Eye (tissue), 1 donor: ENCODE measurements at regions not wholly inside any gene's neighbourhood (a gene's known extent, or its start where the extent isn't known, plus 50 kb on each side); places are given as distances from the start of the nearest gene placed in this dataset.

ENCODE experiments used
- DNase-seq: peaks from one replicate; pipeline ENCODE4 v3.0.0-alpha.2; 2015

DNA sequence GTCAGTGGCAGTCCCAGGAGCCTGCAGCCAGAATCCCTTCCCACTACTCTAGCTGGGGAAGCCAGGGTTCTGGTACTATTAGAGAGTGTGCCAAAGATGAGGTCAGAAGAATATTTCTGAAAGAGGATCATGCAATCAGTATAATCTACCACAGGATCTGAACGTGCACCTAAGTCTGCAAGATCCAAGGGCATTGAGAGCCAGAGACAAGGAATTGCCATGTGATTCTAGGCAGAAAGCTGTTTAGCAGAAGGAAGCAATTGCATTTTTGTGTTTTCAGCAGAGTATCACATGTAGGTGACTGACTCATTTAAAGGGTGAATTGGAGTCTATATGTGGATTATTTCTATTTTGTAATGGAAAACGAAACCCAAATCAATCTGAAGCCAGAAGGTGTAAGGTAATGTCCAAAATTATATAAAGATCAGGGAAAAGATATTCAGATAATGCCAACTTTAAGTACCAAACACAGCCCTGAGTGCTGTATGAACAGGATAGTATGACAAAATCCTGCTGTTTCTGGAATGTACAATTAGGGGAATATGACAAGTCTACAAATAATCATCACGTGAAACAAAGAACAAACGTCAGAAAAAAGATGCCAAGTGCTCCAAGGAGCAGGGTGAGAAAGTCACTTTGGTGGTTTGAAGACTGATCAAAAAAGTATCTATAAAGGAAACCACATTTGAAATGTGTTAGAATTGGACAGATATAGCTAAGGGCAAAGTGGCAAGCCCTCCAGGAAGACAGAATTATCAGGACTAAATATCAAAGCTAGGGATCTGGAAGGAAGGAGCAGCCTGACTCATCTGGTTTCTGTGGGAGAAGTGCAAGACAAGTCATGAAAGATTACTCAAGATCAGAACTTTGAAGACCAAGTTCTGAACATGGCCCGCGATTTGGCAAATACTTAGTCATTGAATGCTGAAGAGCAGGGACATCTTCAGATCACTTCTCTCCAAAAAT lies 1036.6 kb downstream of the NTRK3 start:
- DNase-seq = no peak

DNA sequence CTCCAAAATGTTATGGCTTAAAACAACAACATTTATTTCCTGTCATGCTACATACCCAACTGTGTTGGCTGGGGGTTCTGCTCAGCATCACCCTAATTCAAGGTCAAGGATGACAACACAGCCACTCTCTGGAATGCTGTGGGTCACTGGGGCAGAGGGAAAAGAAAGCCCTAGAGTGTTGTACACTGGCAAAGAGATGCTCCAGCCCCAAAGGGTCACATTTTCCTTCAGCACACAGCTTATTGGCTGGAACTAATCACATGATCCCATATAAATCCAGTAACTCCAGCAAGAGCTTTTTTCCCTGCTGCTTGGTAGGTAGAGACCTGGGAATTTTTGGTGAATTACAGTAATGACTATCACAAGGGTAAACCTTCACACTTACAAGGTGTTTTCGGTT lies 1041.4 kb downstream of the NTRK3 start:
- no peak for DNase-seq

DNA sequence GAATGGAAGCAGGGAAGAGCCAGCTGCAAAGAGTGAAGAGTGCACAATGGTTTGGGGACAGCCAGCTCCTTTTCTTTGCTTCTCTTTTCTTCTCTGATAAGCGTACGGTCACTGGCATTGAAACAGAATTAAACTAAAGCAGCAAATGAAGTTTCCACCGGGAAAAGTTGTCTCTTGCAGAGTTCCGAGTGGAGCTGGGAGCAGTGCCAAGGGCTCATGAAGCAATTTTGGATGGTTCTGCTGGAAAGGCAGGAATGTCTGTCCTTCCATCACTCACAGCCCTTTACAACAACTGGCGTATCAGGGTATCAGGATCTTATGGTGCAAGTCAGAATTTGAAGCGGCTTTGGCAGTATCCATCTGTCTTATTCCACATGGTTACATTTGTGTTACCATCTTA lies 1042.9 kb downstream of the NTRK3 start:
- no peak for DNase-seq

DNA sequence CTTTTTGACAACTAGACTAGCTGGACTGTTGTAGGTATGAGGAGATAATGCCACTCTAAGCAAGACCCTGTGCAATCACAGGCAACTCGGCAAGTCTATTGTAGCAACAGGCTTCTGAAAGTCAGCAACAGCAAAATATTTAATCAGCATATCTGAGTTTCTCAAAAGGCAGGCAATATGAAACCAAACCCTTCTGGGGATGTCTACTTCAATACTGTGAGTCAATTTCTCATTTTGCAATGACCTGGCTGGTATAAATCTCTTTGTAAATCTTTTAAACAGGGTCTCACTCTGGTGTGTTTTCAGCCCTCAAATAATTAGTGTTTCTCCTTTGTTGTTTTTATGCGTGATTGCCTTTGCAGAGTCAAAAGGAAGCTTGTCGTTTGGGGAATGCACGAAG lies 1044.5 kb downstream of the NTRK3 start:
- DNase-seq = no peak

DNA sequence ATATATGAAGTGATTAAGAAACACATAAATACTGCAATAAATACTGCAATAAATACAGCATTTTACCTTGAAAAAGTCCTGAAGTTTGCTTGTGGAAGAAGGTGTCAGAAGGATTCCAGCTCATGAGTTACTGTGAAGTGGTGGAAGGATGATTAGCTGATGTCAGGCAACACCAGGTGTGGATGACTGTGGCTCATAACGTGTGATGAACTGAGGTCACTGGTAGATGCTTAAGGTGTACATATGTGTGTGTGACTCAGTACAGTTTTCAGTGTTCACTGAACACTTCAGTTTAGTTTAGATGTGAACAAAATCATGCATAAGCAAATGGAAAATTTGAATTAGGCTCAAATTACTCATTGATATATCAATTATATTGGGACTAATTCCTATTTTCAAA lies 1045.0 kb downstream of the NTRK3 start:
- DNase-seq = no peak

DNA sequence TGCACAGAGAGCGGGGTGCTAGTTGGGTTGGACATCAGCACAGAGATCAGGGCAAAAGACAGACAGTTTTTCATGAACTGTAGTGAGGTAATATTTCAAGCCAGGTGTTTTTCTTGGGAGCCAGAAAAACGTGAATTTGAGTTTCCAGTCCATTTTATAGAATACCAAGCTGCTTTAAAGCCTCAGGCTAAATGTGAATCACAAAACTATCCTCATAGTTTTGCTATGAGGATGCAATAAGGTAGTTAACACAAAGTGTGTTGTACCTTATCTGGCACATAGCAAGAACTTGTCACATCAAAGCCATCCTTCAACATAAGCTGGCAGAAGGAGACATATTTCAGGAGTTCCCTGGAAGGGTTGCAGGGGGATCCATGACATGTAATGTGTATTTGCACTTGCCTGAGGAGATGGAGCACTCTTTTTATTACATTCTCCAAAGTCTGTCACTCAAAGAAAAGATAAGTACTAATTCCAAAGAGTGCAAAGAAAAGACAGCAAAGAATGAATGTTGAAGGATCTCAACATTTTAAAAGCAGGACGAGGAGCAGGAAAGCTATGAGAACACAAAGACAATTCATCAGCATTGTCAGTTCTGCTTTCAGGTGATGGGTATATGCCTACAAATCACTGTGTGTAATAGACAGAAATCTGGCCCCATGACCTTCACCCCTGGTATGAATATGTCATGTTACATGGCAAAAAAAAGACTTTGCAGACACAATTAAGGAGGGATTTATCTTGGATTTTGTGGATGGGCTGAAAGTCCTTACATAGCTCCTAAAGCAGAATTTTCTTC lies 1046.4 kb downstream of the NTRK3 start:
- DNase-seq = no peak

DNA sequence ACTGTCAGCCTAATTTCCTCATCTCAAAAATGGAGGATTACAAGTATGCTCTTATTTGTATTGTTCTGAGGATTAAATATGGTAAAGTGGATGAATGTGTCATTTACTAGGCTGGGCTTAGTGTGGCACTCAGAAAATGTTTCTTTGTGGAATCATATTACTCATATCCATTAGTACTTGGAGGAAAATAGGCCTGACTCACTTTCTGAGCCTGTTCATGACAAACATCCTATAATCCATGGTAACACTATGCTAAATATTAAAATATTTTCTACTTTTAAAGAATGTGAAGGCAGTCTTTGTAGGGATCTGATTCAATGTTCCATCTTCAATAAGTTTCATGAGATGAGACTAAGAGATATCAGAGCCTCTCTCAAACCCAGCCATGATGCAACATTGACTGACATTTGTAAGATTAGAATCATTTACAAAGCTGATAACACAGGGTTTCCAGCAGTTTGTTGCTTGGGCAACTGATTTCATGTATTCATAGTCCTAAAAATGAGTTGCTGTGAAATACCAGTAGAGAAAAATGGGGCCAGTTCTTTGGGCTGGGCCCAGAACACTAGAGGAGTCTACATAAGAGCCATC lies 1048.5 kb downstream of the NTRK3 start:
- no peak for DNase-seq

DNA sequence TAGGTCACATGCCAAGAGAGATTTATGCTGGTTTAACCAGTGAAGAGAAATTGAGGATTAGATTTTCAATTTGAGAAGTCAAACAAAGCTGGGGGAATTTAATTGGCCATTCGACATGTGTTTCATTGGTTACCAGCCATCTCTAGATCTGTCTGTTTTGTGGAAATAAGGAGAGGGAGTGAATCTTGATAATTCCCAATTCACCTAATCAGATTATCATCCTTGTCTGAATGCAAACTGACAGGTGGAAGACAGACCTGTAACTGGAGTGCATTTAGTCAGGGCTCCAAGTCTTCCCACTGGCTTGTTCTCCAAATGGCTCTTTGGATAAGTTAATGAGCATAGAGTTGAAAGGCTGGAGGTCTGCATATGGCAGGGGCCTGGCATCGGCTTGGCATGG lies 1049.3 kb downstream of the NTRK3 start:
- no peak for DNase-seq

DNA sequence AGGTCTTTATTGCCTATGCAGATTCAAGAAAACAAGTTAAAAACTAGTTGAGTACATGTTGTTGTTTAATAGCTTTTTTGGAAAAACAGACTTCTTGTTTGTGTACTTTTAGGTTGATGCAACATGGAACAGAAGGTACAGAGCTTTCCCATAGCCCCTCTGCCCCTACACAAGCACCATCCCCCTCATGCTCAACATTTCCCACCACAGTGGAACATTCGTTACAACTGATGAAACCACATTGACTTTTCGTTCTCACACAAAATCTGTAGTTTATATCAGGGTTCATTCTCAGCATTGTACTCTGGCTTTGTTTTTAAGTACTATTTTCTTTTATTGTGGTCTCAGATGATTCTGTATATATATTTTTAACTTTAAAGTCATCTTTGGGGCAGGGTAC lies 1054.6 kb downstream of the NTRK3 start:
- DNase-seq = no peak

DNA sequence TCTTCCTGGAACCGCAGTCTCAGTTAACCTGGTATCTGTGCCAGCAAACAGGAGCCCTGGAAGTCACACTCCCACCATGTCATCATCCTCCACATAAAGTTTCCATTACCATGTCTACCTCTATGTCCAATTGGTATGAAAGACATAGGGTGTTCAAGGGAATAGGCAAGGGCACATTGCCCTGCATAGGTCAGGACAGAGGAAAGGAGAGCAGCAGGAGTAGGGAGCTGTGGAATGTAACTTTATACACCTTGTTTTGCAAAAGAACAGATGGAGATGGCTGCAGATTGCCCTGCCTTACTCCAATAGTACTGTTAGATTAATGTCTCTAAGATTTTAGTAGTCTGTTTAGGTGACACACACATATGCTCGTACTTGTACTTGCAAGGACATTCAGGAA lies 1056.4 kb downstream of the NTRK3 start:
- no peak for DNase-seq

DNA sequence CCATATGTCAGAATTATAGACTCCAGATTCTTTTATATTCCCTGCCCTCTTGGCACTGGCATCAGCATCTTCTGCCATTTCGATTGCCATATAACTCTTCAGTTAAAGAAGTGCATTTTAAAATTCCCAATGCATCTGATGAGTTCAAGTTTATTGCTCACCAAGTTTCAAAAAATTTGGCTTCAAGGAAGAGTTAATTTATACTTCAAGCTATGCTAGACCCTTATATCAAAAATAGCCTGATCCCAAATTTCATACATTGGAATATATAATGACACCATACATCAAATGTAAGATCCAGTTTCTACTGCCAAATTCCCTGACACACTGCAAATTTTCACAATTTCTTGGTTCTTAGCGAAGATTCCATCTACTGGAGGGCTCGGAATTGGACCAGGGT lies 1058.6 kb downstream of the NTRK3 start:
- DNase-seq = no peak

DNA sequence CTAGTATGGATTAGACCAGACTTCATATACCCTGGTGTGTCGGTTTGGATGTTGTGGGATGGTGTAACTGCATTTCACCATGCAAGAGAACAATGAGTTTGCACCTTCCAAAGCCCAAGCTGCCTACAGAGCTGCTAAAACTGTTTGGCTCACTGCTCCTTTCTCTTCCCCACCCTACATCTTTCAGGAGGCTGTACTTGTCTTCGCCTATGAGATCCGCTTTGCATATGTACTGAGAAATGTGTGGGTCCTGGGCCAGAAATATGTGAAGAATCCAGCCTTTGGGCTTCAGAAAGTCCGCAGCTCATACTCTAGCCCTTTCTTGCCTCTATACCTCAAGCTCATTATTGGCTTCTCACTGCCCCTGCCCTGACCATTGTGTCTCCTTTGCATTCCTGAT lies 1060.0 kb downstream of the NTRK3 start:
- no peak for DNase-seq

DNA sequence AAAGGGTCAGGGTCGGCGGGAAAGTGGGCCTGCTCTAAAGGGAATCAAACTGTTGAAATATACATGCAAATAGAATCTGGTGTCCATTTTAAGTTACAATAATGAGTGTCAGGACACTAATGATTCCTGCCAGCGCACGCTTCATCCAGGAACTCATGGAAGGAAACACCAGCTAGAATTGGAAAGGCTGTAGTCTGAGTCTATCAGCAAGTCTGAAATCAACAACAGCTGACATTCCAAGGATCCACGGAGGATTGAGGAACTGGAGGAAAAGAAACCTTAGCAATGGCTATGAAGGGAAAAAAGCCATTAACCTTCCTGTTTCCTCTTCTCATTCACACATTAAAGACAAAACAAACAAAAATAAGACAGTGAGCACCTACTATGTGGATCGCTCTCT lies 1063.1 kb downstream of the NTRK3 start:
- DNase-seq = no peak

DNA sequence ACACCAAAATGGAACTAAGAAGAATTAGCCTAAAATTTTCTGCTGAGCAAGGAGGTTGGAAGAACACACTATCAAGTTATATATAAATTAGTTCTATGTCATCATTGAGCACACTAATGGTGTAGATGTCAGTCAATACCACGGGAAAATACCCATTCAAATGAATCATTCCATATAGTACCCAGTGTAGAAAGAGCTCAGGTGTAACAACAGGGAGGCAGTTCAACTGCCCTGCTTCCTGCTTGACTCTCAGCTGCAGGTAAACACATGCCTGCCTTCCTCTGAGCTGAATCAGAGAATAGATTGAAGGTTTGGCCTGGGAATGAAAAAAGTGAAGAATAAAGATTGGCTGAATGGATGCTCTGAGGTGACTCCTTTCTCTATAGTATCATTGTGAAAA lies 1088.0 kb downstream of the AGBL1 start:
- no peak for DNase-seq

DNA sequence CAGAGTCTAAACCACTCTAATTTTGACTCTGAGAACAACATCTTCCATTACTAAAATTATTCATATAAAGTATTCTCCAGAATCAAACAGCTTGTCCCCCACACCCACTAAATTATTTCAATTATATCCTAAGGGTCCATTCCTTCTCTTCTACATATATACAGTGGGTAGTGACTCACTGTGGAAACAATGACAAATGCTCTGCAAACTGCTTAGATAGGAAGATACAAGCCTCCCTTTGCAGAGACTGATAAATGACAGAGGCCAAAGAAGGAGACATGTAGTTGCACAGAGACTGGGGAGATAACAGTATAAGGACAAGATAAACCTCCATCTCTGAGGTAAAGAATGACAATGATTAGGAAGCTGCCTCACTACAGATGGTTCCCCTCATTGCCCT lies 1087.4 kb downstream of the AGBL1 start:
- DNase-seq = no peak

DNA sequence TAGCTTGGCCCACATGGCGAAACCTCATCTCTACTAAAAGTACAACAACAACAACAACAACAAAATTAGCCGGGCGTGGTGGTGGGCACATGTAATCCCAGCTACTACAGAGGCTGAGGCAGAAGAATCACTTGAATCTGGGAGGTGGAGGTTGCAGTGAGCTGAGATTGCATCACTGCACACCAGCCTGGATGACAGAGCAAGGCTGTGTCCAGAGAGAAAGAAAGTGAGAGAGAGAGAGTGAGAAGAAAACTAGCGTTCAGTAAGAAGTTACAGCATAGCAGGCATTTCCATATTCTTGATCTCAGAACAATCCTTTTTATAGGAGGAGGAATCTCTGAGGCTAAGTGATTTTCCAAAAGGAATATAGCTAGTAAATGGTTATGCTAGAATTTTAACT lies 1076.1 kb downstream of the AGBL1 start:
- DNase-seq = no peak

DNA sequence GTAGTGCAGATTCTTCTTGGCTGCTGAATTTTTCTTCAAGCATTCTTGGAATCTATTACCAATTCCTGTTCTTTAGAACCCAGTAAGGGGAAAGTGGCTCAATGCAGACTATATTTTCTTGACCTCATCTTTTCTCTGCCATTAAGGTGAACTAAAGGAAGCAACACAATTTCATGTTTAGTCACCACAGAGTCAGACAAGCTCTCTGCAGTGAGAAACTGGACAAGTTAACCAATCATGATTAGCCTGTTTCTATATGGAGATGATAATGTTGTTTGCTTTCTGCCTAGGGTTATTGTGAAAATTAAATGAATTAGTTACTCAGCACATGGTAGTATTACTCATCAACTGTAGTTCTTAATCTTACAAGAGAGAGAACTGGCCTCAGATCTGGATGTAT lies 1075.1 kb downstream of the AGBL1 start:
- DNase-seq = no peak

DNA sequence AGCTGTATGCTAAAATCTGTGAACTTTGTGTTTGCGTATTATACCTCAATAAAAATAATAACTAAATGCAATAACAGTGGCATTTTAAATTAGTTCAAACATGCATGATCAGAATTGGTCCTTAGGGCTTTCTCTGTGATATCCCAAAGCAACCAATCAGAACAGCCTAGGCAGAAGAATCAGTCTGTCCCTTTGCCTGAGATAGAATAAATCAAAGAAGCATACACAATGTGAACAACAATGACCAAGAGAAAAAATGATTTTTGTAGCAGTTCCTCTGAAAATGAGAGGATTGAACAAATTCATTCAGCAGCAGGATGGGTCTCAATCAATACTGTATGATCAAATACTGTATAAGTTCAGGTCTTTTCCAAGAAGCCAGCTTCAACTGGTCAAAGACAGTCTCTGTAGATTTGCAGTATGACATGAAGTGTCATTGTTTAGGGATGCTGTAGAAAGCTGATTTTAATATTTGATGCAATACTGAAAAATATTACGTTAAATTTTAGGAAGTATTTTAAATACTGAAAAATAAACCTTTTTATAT lies 1071.6 kb downstream of the AGBL1 start:
- no peak for DNase-seq

DNA sequence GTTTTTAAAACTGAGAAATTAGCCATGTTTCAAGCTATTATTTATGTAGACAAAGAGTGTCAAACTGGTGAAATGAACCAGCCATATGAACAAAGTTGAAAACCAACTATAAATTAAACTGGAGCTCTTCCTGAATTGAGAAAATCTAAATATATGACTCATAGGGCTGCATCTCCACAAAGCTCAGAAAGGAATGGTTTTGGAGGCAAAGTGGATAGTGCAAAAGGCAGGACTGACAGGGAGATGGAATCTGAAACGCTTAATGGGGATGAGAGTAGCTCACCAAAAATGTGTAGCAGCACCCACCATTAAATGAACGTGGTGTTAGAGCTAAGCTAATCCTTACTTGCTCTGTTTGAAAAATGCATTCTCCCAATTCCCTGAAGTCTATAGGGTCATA lies 1066.0 kb downstream of the AGBL1 start:
- no peak for DNase-seq

DNA sequence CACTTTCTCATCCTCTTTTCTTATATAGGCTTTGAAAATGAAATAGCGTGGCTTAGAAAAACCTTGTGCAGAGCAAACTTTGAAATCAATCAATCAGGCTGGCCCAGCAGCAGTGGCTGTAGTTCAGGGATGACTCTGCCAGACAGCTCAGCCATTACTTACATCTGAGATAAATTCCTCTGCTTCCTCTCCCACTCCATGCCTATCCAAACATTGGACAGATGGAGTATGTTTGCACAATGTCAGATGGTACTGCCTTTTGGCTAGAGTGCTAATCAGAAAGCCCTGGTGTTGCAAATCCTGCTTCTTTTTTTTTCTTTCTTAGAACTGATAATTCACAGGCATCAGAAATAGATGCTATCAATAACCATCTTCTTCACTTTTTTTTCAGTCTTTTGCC lies 1065.1 kb downstream of the AGBL1 start:
- DNase-seq = no peak

DNA sequence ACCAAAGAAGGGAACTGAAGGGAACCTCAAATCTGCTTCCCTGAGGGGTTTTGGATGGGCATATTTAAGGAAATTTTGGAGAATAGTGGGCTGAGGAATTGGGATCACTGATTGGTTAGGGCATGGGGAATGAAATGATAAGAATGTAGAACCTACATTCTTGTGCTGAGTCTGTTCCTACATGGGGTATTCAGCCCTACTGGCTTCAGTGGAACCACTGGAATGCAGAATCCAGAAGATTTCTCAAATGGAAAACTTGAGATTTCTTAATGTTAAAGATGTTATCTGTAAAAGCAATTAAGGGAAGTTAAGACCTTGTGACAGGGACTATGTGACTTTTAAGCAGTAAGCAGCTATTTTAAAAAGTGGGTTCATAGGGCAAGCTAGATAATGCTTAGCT lies 1062.4 kb downstream of the AGBL1 start:
- no peak for DNase-seq

DNA sequence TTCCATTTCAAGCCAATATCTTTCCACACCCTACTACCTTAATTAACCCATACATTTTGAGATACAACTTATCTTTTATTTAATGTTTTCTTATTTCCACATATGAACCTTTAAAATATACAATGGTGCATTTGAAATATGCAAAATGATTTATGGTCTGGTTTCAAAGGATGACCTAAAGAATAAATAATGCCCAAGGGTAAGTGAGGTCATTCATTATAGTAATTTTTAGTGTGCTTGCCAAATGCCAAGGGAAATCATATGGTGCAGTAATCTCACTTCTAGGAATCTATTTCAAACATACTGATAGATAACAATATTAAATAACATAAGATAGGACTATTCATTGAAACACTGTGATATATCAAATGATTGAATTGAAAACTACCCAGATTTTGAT lies 1055.4 kb downstream of the AGBL1 start:
- no peak for DNase-seq

DNA sequence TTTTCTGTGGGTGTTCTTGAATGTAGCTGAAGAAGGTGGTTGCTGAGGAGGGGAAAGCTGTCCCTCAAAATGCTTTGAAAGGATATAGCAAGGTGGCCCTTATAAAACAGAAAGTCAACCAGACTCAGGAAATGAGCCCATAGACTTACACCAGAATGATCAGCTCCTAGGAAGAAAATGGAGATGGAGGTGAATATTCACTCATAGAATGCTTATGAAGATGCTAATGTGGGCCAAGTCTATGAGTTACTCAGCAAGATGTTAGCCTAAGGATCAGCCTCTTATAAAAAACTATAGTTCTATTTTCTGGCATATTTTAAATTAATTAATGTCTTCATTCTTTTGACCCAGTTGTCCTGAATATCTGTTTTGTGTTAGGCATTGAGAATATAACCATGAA lies 1054.0 kb downstream of the AGBL1 start:
- no peak for DNase-seq

DNA sequence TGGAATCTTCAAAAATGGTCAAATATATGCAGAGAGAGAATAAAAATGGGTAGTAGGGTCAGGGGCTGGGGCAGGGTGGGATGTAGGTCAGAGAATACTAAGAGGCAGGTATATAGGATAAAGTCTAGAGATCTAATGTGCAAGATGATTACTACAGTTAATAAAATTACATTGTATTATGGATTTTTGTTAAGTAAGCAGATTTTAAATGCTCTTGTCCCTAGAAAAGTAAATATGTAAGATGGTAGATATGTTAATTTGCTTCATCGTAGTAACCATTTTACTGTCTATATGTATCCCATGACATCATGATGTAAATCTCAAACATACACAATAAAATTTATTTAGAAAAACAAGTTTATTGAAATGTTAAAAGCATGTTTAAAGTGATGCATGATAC lies 1051.4 kb downstream of the AGBL1 start:
- DNase-seq = no peak
